ENCODE measurements at regions not wholly inside any gene's neighbourhood (a gene's known extent, or its start where the extent isn't known, plus 50 kb on each side); places are given as distances from the start of the nearest gene placed in this dataset.

GRCh38 chr9:86557063-86557766, 203.0 kb upstream of the TUT7 start:
- TF ChIP-seq, protein P1, sequence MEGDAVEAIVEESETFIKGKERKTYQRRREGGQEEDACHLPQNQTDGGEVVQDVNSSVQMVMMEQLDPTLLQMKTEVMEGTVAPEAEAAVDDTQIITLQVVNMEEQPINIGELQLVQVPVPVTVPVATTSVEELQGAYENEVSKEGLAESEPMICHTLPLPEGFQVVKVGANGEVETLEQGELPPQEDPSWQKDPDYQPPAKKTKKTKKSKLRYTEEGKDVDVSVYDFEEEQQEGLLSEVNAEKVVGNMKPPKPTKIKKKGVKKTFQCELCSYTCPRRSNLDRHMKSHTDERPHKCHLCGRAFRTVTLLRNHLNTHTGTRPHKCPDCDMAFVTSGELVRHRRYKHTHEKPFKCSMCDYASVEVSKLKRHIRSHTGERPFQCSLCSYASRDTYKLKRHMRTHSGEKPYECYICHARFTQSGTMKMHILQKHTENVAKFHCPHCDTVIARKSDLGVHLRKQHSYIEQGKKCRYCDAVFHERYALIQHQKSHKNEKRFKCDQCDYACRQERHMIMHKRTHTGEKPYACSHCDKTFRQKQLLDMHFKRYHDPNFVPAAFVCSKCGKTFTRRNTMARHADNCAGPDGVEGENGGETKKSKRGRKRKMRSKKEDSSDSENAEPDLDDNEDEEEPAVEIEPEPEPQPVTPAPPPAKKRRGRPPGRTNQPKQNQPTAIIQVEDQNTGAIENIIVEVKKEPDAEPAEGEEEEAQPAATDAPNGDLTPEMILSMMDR (IDR thresholded peaks at IDR 0.05) = no peak
- TF ChIP-seq POLR2A (IDR thresholded peaks at IDR 0.05; ENCODE audit: low read depth) (no peak), EP300 (IDR thresholded peaks at IDR 0.05) (no peak), POLR2AphosphoS5 (IDR thresholded peaks at IDR 0.05) (no peak)

Measured in esophagus muscularis mucosa (tissue), 4 donors.